GM18861 (cell line): ENCODE measurements at regions not wholly inside any gene's neighbourhood (a gene's known extent, or its start where the extent isn't known, plus 50 kb on each side); places are given as distances from the start of the nearest gene placed in this dataset.

Source experiments
- ATAC-seq: cut with Tn5 transposase; IDR thresholded peaks from one replicate; pipeline ENCODE4 v1.9.1; 2021; ENCODE audit not compliant: unreplicated experiment

GRCh38 chr7:46565253-46566096 is 644.4 kb upstream of the IGFBP3 start:
- no peak for ATAC-seq

GRCh38 chr7:46559194-46559832 is 638.2 kb upstream of the IGFBP3 start:
- no peak for ATAC-seq

GRCh38 chr7:46558482-46559193 is 637.6 kb upstream of the IGFBP3 start:
- ATAC-seq: no peak

GRCh38 chr7:46557781-46558180 is 636.7 kb upstream of the IGFBP3 start:
- no peak for ATAC-seq

GRCh38 chr7:46557295-46557711 is 636.2 kb upstream of the IGFBP3 start:
- no peak for ATAC-seq

- no peak for ATAC-seq
Observed at GRCh38 chr7:46554688-46555422, 633.8 kb upstream of the IGFBP3 start.

- no peak for ATAC-seq
Observed at GRCh38 chr7:46551603-46552002, 630.5 kb upstream of the IGFBP3 start.

GRCh38 chr7:46550864-46551263 is 629.8 kb upstream of the IGFBP3 start:
- no peak for ATAC-seq

GRCh38 chr7:46549892-46550639 is 629.0 kb upstream of the IGFBP3 start:
- no peak for ATAC-seq

- no peak for ATAC-seq
Observed at GRCh38 chr7:46549347-46549746, 628.3 kb upstream of the IGFBP3 start.

- no peak for ATAC-seq
Observed at GRCh38 chr7:46547044-46547443, 626.0 kb upstream of the IGFBP3 start.

GRCh38 chr7:46545790-46546189 is 624.7 kb upstream of the IGFBP3 start:
- no peak for ATAC-seq

- no peak for ATAC-seq
Observed at GRCh38 chr7:46544396-46545008, 623.4 kb upstream of the IGFBP3 start.

GRCh38 chr7:46542076-46542475 is 621.0 kb upstream of the IGFBP3 start:
- no peak for ATAC-seq

GRCh38 chr7:46539892-46540483 is 618.9 kb upstream of the IGFBP3 start:
- ATAC-seq: no peak

GRCh38 chr7:46537191-46537905 is 616.3 kb upstream of the IGFBP3 start:
- no peak for ATAC-seq

GRCh38 chr7:46534664-46535588 is 613.9 kb upstream of the IGFBP3 start:
- ATAC-seq: no peak

- no peak for ATAC-seq
Observed at GRCh38 chr7:46533946-46534345, 612.9 kb upstream of the IGFBP3 start.
